22Rv1 (cell line): ENCODE measurements at regions not wholly inside any gene's neighbourhood (a gene's known extent, or its start where the extent isn't known, plus 50 kb on each side); places are given as distances from the start of the nearest gene placed in this dataset.
"Not testable (repeated sequence)": the region's sequence is repeated elsewhere in the genome, so short reads cannot be mapped to it uniquely, and the experiment has no call there.

Source experiments
- H3K27ac ChIP-seq: fragments of 450-650 bp; 2 replicates; pipeline ENCODE4 v1.5.1; 2017
- CTCF ChIP-seq: fragments of 450-650 bp; IDR thresholded peaks from 2 replicates; pipeline ENCODE4 v1.5.1; 2017; ENCODE audit warnings: mild to moderate bottlenecking
- ZFX ChIP-seq: fragments of 450-650 bp; IDR thresholded peaks from 2 replicates; pipeline ENCODE4 v1.6.1; 2017; ENCODE audit warnings: antibody characterized with exemption, borderline replicate concordance

GRCh38 chr20:48329676-48330664 is 497.8 kb downstream of the PREX1 start:
- TF ChIP-seq CTCF (no peak), ZFX (no peak)
- no peak overlapping the region for H3K27ac ChIP-seq

GRCh38 chr20:48329031-48329615 is 498.7 kb downstream of the PREX1 start:
- TF ChIP-seq ZFX (no peak), CTCF (no peak)
- no peak overlapping the region for H3K27ac ChIP-seq

- not testable (repeated sequence) for H3K27ac ChIP-seq
These were observed 500.0 kb downstream of the PREX1 start for GRCh38 chr20:48327848-48328247.

- TF ChIP-seq ZFX (no peak), CTCF (no peak)
- no peak overlapping the region for H3K27ac ChIP-seq
These were observed 500.9 kb downstream of the PREX1 start for GRCh38 chr20:48326868-48327267.

- no peak overlapping the region for H3K27ac ChIP-seq
- TF ChIP-seq ZFX (no peak), CTCF (no peak)
These were observed 501.4 kb downstream of the PREX1 start for GRCh38 chr20:48326434-48326691.

GRCh38 chr20:48325656-48326433 is 502.0 kb downstream of the PREX1 start:
- no peak for TF ChIP-seq ZFX
- TF ChIP-seq CTCF, result no peak

GRCh38 chr20:48324744-48325143 is 503.1 kb downstream of the PREX1 start:
- H3K27ac ChIP-seq, result no peak overlapping the region
- TF ChIP-seq ZFX (no peak), CTCF (no peak)

More at GRCh38 chr20:48325656-48326433, 502.0 kb downstream of the PREX1 start:
- H3K27ac ChIP-seq, result no peak overlapping the region
